Stimulated activated CD8-positive, alpha-beta memory T cell treated with anti-CD3 and anti-CD28 coated beads, Interleukin-4, amount 100 ng/mL, for 1 hour (primary cell): ENCODE measurements at regions not wholly inside any gene's neighbourhood (a gene's known extent, or its start where the extent isn't known, plus 50 kb on each side); places are given as distances from the start of the nearest gene placed in this dataset.

Experiments used
- DNase-seq, 2 donors: peaks; one replicate each; pipeline ENCODE4 v3.0.0-alpha.2; 2020; ENCODE audit warnings: low read depth in 2 of 2, low spot score in 1 of 2

- no peak for DNase-seq
These were observed 311.8 kb downstream of the CD83 start for GRCh38 chr6:14429396-14429795.

- no peak for DNase-seq
These were observed 312.6 kb downstream of the CD83 start for GRCh38 chr6:14430218-14430617.

GRCh38 chr6:14431385-14432330, 314.1 kb downstream of the CD83 start:
- DNase-seq, result no peak

GRCh38 chr6:14434916-14435690, 317.5 kb downstream of the CD83 start:
- DNase-seq, result no peak

GRCh38 chr6:14436592-14437132, 319.1 kb downstream of the CD83 start:
- no peak for DNase-seq

GRCh38 chr6:14439419-14439818, 321.8 kb downstream of the CD83 start:
- DNase-seq, result no peak

GRCh38 chr6:14440215-14440910, 322.8 kb downstream of the CD83 start:
- no peak for DNase-seq

- DNase-seq, result no peak
These were observed 323.6 kb downstream of the CD83 start for GRCh38 chr6:14440940-14441781.

- no peak for DNase-seq
These were observed 324.7 kb downstream of the CD83 start for GRCh38 chr6:14442242-14442641.

GRCh38 chr6:14443629-14444268, 326.2 kb downstream of the CD83 start:
- no peak for DNase-seq

GRCh38 chr6:14444295-14444972, 326.9 kb downstream of the CD83 start:
- no peak for DNase-seq

GRCh38 chr6:14447240-14447639, 329.7 kb downstream of the CD83 start:
- no peak for DNase-seq

GRCh38 chr6:14448246-14448645, 330.7 kb downstream of the CD83 start:
- no peak for DNase-seq

- no peak for DNase-seq
These were observed 332.5 kb downstream of the CD83 start for GRCh38 chr6:14450133-14450504.

GRCh38 chr6:14450578-14450977, 333.0 kb downstream of the CD83 start:
- no peak for DNase-seq

GRCh38 chr6:14451594-14452374, 334.2 kb downstream of the CD83 start:
- no peak for DNase-seq

GRCh38 chr6:14452567-14453527, 335.3 kb downstream of the CD83 start:
- DNase-seq, result peak; percentile 9 to 17
